PFSK-1 (cell line): ENCODE measurements at regions not wholly inside any gene's neighbourhood (a gene's known extent, or its start where the extent isn't known, plus 50 kb on each side); places are given as distances from the start of the nearest gene placed in this dataset.

ENCODE experiments used
- FOXP2 ChIP-seq: optimal IDR thresholded peaks from 2 replicates; pipeline ENCODE3; 2011; ENCODE audit warnings: borderline replicate concordance, control low read depth, inconsistent platforms; ENCODE audit not compliant: insufficient read depth; ENCODE audit errors: extremely low read length, extremely low read depth
- POLR2AphosphoS5 ChIP-seq: IDR thresholded peaks from 2 replicates; pipeline ENCODE4 v1.6.1; 2012; ENCODE audit warnings: low read depth, mild to moderate bottlenecking, control low read depth, low read length, moderate library complexity
- SIN3A ChIP-seq: IDR thresholded peaks from 2 replicates; pipeline ENCODE4 v1.6.1; 2012; ENCODE audit warnings: mild to moderate bottlenecking, low read length, moderate library complexity, borderline replicate concordance; ENCODE audit not compliant: insufficient read depth
- TAF1 ChIP-seq: IDR thresholded peaks from 2 replicates; pipeline ENCODE4 v1.6.1; 2012; ENCODE audit warnings: low read length, control low read depth, borderline replicate concordance; ENCODE audit not compliant: insufficient read depth
- TF ChIP-seq, protein P1 (sequence below), 2 experiments: IDR thresholded peaks; 2 replicates each; pipeline versions ENCODE4 v1.6.1 to v1.8.0; 2011 to 2012; ENCODE audit warnings: low read depth in 2 of 2, low read length in 2 of 2, control low read depth in 1 of 2, inconsistent platforms in 1 of 2, mild to moderate bottlenecking in 1 of 2, moderate library complexity in 1 of 2; ENCODE audit not compliant: insufficient read depth in 1 of 2

DNA sequence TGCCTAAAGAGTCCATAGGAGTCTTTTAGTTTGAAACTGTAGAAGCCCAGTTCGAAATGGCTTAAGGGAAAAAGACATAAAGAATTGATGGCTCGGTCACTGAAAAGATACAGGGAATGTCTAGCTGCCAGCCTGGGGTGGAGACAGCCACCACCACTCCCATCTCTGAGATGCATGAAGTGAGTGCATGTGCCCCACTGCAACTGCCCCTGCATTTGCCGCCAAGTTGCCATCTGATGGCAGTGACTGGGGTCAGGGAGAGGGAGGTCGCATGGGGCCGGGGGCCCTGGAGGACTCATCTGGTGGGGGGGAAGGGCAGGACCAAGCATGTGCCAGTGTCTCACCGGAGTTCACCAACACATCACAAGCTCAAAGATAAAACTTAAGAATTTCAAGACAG is 385.8 kb upstream of the SULF2 start:
- TF ChIP-seq TAF1: no peak
- no peak for TF ChIP-seq FOXP2
- TF ChIP-seq, protein P1, sequence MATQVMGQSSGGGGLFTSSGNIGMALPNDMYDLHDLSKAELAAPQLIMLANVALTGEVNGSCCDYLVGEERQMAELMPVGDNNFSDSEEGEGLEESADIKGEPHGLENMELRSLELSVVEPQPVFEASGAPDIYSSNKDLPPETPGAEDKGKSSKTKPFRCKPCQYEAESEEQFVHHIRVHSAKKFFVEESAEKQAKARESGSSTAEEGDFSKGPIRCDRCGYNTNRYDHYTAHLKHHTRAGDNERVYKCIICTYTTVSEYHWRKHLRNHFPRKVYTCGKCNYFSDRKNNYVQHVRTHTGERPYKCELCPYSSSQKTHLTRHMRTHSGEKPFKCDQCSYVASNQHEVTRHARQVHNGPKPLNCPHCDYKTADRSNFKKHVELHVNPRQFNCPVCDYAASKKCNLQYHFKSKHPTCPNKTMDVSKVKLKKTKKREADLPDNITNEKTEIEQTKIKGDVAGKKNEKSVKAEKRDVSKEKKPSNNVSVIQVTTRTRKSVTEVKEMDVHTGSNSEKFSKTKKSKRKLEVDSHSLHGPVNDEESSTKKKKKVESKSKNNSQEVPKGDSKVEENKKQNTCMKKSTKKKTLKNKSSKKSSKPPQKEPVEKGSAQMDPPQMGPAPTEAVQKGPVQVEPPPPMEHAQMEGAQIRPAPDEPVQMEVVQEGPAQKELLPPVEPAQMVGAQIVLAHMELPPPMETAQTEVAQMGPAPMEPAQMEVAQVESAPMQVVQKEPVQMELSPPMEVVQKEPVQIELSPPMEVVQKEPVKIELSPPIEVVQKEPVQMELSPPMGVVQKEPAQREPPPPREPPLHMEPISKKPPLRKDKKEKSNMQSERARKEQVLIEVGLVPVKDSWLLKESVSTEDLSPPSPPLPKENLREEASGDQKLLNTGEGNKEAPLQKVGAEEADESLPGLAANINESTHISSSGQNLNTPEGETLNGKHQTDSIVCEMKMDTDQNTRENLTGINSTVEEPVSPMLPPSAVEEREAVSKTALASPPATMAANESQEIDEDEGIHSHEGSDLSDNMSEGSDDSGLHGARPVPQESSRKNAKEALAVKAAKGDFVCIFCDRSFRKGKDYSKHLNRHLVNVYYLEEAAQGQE (IDR thresholded peaks at IDR 0.05; ENCODE audit: insufficient read depth in 1 of 2, low read depth in 2 of 2, low read length in 2 of 2): no peak
- no peak for TF ChIP-seq POLR2AphosphoS5
- no peak for TF ChIP-seq SIN3A

DNA sequence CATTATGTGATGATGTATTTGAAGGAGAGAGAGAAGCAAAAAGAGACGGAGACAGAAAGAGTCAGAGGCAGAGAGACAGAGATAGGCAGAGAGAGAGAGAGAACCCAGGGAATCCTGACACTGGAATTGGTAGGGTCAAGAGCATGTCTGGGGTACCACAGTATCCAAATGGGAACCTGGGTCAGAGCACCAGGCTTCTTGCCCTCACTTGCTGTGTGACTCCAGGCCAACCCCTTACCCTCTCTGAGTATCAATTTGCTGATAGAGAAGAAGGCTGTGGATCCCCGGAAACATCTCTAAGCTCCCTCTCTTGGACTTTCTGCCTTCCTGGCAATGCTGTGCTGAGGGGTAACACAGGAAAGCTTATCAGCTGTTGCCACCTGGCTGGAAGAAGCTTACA is 385.3 kb upstream of the SULF2 start:
- TF ChIP-seq SIN3A: no peak
- TF ChIP-seq TAF1: no peak
- TF ChIP-seq, protein P1 (IDR thresholded peaks at IDR 0.05; ENCODE audit: insufficient read depth in 1 of 2, low read depth in 2 of 2, low read length in 2 of 2): no peak
- TF ChIP-seq FOXP2: no peak
- no peak for TF ChIP-seq POLR2AphosphoS5

DNA sequence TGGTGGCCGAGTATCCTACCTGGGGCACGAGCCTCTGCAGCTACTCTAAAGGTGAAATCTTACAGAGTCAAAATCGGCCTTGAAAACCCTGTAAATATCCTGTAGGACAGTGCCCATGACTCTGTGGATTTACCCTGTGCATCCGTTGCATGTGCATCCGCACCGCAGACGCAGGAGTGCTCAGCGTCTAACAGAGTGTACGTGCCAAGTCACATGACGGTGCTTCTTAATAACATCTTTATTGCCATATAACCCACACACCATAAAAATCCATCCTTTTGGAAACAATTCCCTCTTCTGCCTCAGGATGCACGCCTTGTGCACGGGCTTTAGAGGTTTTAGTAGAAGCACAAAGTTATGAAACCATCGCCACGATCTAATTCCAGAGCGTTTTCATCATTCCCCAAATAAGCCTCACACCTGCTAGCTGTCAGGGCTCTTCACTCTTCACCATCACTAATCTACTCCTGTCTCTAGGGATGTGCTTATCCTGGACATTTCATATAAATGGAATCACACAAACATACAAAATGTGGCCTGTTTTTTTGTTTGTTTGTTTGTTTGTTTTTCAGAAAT is 384.5 kb upstream of the SULF2 start:
- TF ChIP-seq TAF1 (no peak), FOXP2 (no peak), SIN3A (no peak), POLR2AphosphoS5 (no peak)
- TF ChIP-seq, protein P1 (IDR thresholded peaks at IDR 0.05; ENCODE audit: insufficient read depth in 1 of 2, low read depth in 2 of 2, low read length in 2 of 2): no peak

DNA sequence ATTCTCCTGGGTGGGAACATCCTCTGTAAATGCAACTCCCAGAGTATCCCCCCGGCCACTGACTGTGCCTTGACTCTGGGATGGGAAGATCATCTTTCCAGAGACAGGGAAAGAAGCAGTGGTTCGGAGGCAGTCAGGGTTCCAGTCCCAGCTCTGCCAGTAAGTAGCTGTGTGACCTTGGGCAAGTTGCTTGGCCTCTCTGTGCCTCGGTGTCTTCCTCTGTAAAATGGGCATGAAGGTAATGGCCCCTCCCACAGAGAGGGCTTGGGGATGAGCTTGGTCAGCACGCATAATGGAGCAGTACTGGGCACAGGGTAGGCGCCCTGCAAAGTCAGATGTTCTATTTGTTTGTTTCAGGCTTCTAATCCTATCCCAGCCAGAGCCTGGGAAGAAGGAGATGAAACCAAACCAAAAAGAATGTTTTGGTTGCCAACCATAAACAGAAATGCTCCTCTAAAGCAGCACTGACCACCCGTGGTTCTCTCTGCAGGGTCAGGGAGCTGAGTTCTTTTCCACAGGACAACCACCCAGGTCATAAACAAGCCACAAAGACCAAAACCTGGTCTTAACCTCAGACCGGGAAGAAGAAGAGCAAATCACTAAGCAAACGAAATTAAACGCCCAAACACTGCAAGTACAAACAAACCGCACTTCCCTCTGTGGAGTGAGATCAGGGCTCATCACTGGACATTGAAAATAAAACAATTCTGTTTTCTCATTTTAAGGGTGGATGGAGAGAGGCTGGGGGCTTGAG is 381.0 kb upstream of the SULF2 start:
- TF ChIP-seq SIN3A: no peak
- no peak for TF ChIP-seq TAF1
- TF ChIP-seq, protein P1 (IDR thresholded peaks at IDR 0.05; ENCODE audit: insufficient read depth in 1 of 2, low read depth in 2 of 2, low read length in 2 of 2): no peak
- no peak for TF ChIP-seq FOXP2
- no peak for TF ChIP-seq POLR2AphosphoS5

DNA sequence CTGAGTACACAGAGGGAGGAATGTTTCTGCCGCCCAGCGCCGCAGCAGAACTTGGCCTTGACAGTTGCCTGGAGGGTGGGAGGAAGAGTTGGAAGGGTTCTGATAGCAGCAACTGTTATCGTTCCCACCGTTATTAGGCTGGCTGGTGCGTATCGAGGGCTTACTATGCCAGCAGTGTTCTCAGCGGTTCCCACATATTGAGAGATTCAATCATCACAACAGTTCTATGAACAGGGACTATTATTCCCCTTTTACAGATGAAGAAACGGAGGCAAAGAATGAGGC is 380.1 kb upstream of the SULF2 start:
- no peak for TF ChIP-seq FOXP2
- TF ChIP-seq SIN3A: no peak
- TF ChIP-seq, protein P1 (IDR thresholded peaks at IDR 0.05; ENCODE audit: insufficient read depth in 1 of 2, low read depth in 2 of 2, low read length in 2 of 2): no peak
- no peak for TF ChIP-seq POLR2AphosphoS5
